Keratinocyte (primary cell): ENCODE measurements at regions not wholly inside any gene's neighbourhood (a gene's known extent, or its start where the extent isn't known, plus 50 kb on each side); places are given as distances from the start of the nearest gene placed in this dataset.

Experiments used
- DNase-seq: peaks from one replicate; pipeline ENCODE4 v3.0.0-alpha.2; 2011; ENCODE audit warnings: low read depth, missing footprints, low spot score
- FAIRE-seq: peaks from 2 replicates; lab custom pipeline; 2011; peaks lifted over from hg19 to GRCh38; lab: Jason Lieb, UNC
- H2AFZ ChIP-seq: 2 replicates; pipeline ENCODE4 v1.6.0; 2012; ENCODE audit warnings: low read length, control low read depth, inconsistent platforms; ENCODE audit not compliant: control insufficient read depth
- H3K27ac ChIP-seq: 2 replicates; pipeline ENCODE4 v1.5.1; 2011; ENCODE audit warnings: low read length; ENCODE audit not compliant: control insufficient read depth, insufficient read depth
- H3K27me3 ChIP-seq: 3 replicates; pipeline ENCODE4 v1.6.0; 2011; ENCODE audit warnings: low read length; ENCODE audit not compliant: control insufficient read depth, insufficient read depth; ENCODE audit errors: extremely low read depth
- H3K36me3 ChIP-seq, 2 experiments: 2 replicates in 1 of 2; 3 replicates in 1 of 2; pipeline ENCODE4 v1.5.1; 2011; ENCODE audit warnings: low read length in 2 of 2, mild to moderate bottlenecking in 1 of 2; ENCODE audit not compliant: control insufficient read depth in 2 of 2, insufficient read depth in 2 of 2; ENCODE audit errors: extremely low read depth in 1 of 2
- H3K4me1 ChIP-seq: 3 replicates; pipeline ENCODE4 v1.5.1; 2011; ENCODE audit warnings: low read length; ENCODE audit not compliant: control insufficient read depth, insufficient read depth; ENCODE audit errors: extremely low read depth
- H3K4me2 ChIP-seq: 3 replicates; pipeline ENCODE4 v1.6.0; 2011; ENCODE audit warnings: low read depth, low read length; ENCODE audit not compliant: control insufficient read depth, insufficient read depth; ENCODE audit errors: extremely low read depth
- H3K4me3 ChIP-seq, 3 experiments: fragments of 200-600 bp in 1 of 3; sonication (generic) in 1 of 3; 2 replicates in 2 of 3; 3 replicates in 1 of 3; pipeline ENCODE4 v1.5.1; 2011 to 2016; ENCODE audit warnings: low read length in 3 of 3, mild to moderate bottlenecking in 3 of 3, control low read depth in 2 of 3, inconsistent platforms in 1 of 3, low read depth in 1 of 3, mixed read lengths in 1 of 3, mixed run types in 1 of 3, moderate library complexity in 1 of 3; ENCODE audit not compliant: control insufficient read depth in 2 of 3, insufficient read depth in 2 of 3; ENCODE audit errors: extremely low read depth in 1 of 3
- H3K79me2 ChIP-seq: 2 replicates; pipeline ENCODE4 v1.6.0; 2012; ENCODE audit warnings: low read length; ENCODE audit not compliant: control insufficient read depth, insufficient read depth
- H3K9ac ChIP-seq: 3 replicates; pipeline ENCODE4 v1.6.0; 2011; ENCODE audit warnings: low read length; ENCODE audit not compliant: control insufficient read depth, insufficient read depth; ENCODE audit errors: extremely low read depth
- H3K9me1 ChIP-seq: 3 replicates; pipeline ENCODE4 v1.6.0; 2011; ENCODE audit warnings: low read length; ENCODE audit not compliant: control insufficient read depth, insufficient read depth; ENCODE audit errors: extremely low read depth
- H3K9me3 ChIP-seq: 2 replicates; pipeline ENCODE4 v1.5.1; 2012; ENCODE audit warnings: low read depth, low read length; ENCODE audit not compliant: control insufficient read depth
- H4K20me1 ChIP-seq: 3 replicates; pipeline ENCODE4 v1.6.0; 2011; ENCODE audit warnings: low read length; ENCODE audit not compliant: control insufficient read depth, insufficient read depth; ENCODE audit errors: extremely low read depth
- CTCF ChIP-seq, 3 experiments: IDR thresholded peaks in 1 of 3; conservative IDR thresholded peaks in 1 of 3; optimal IDR thresholded peaks in 1 of 3; 2 replicates in 2 of 3; 3 replicates in 1 of 3; pipeline versions ENCODE3 to v1.5.1; 2011; ENCODE audit warnings: low read length in 3 of 3, mild to moderate bottlenecking in 3 of 3, moderate library complexity in 2 of 3, control low read depth in 1 of 3, inconsistent platforms in 1 of 3; ENCODE audit not compliant: insufficient read depth in 2 of 3; ENCODE audit errors: extremely low read depth in 1 of 3
- EZH2 ChIP-seq: IDR thresholded peaks from one replicate; pipeline ENCODE4 v1.6.1; 2012; ENCODE audit warnings: inconsistent platforms, mild to moderate bottlenecking, low read length, moderate library complexity
- dilution Hi-C: fragments of 300-500 bp; cut with MboI; formaldehyde crosslinking; loops from one replicate; pipeline ENCODE4 v1.7.0; 2020; ENCODE audit warnings: low sequenced_read_pairs; ENCODE audit not compliant: extremely low pct_ligation_motif_present

- H3K9ac ChIP-seq = no peak overlapping the region
- H3K9me3 ChIP-seq = peaks cover 2% of the 10 kb centered on the region
- no peaks in the 10 kb centered on the region for H4K20me1 ChIP-seq
- no peaks in the 10 kb centered on the region for H3K36me3 ChIP-seq
- dilution Hi-C loops = no loop called here
- H3K9me1 ChIP-seq = no peaks in the 10 kb centered on the region
- H3K4me1 ChIP-seq = no peaks in the 10 kb centered on the region
- DNase-seq = no peak
- TF ChIP-seq EZH2 (no peak), CTCF (optimal IDR thresholded peaks at IDR 0.05 in 1 of 3, IDR thresholded peaks at IDR 0.05 in 1 of 3, conservative IDR thresholded peaks at IDR 0.05 in 1 of 3; ENCODE audit: extremely low read depth in 1 of 3, insufficient read depth in 2 of 3, low read length in 3 of 3) (no peak)
- no peaks in the 10 kb centered on the region for H3K79me2 ChIP-seq
- FAIRE-seq = no peak
- no peak overlapping the region for H3K4me2 ChIP-seq
- H3K27me3 ChIP-seq = no peaks in the 10 kb centered on the region
- no peak overlapping the region for H2AFZ ChIP-seq
- H3K27ac ChIP-seq = no peak overlapping the region
- H3K4me3 ChIP-seq = no peak overlapping the region
Observed at GRCh38 chr11:29916040-29916439, 100.8 kb downstream of the KCNA4 start.

GRCh38 chr11:29914203-29914930 is 102.5 kb downstream of the KCNA4 start:
- Histone ChIP-seq H3K4me2 (no peak overlapping the region), H2AFZ (no peak overlapping the region), H3K9me1 (no peaks in the 10 kb centered on the region), H3K27ac (no peak overlapping the region), H3K36me3 (no peaks in the 10 kb centered on the region), H3K9me3 (peaks cover 2% of the 10 kb centered on the region), H3K4me3 (no peak overlapping the region), H3K4me1 (no peaks in the 10 kb centered on the region), H3K27me3 (no peaks in the 10 kb centered on the region), H4K20me1 (no peaks in the 10 kb centered on the region), H3K79me2 (no peaks in the 10 kb centered on the region), H3K9ac (no peak overlapping the region)
- FAIRE-seq (no peak), DNase-seq (no peak)
- dilution Hi-C loops = no loop called here
- TF ChIP-seq CTCF (optimal IDR thresholded peaks at IDR 0.05 in 1 of 3, IDR thresholded peaks at IDR 0.05 in 1 of 3, conservative IDR thresholded peaks at IDR 0.05 in 1 of 3; ENCODE audit: extremely low read depth in 1 of 3, insufficient read depth in 2 of 3, low read length in 3 of 3) (no peak), EZH2 (no peak)
